GM23338 (cell line): ENCODE measurements at regions not wholly inside any gene's neighbourhood (a gene's known extent, or its start where the extent isn't known, plus 50 kb on each side); places are given as distances from the start of the nearest gene placed in this dataset.

Experiments
- CREB1 ChIP-seq: fragments of 250-450 bp; sonication (Bioruptor Pico); IDR thresholded peaks from 2 replicates; pipeline ENCODE4 v1.5.0; 2020; ENCODE audit warnings: low read depth, mild to moderate bottlenecking, moderate library complexity
- EZH2 ChIP-seq: fragments of 200-600 bp; sonication (generic); IDR thresholded peaks from one replicate; pipeline ENCODE4 v1.8.0; 2017; ENCODE audit warnings: antibody characterized with exemption, mild to moderate bottlenecking, low read depth; ENCODE audit not compliant: unreplicated experiment
- EZH2phosphoT487 ChIP-seq: fragments of 200-600 bp; sonication (generic); IDR thresholded peaks from one replicate; pipeline ENCODE4 v1.8.1; 2018; ENCODE audit warnings: antibody characterized with exemption; ENCODE audit not compliant: unreplicated experiment
- JUNB ChIP-seq: IDR thresholded peaks from one replicate; pipeline ENCODE4 v1.6.1; 2016; ENCODE audit warnings: antibody characterized with exemption; ENCODE audit not compliant: unreplicated experiment
- POLR2AphosphoS5 ChIP-seq: IDR thresholded peaks from 2 replicates; pipeline ENCODE4 v1.6.1; 2016; ENCODE audit warnings: antibody characterized with exemption, low read depth
- ZNF331 ChIP-seq: fragments of 250-450 bp; sonication (Bioruptor Pico); IDR thresholded peaks from 2 replicates; pipeline ENCODE4 v1.5.0; 2020; ENCODE audit warnings: low read depth, mild to moderate bottlenecking, moderate library complexity
- TF ChIP-seq, protein P1 (sequence below), 2 experiments: fragments of 200-600 bp in 1 of 2; sonication (generic) in 1 of 2; conservative IDR thresholded peaks; 2 replicates each; pipeline versions ENCODE4 v1.5.1 to v1.6.1; 2016 to 2017; ENCODE audit warnings: antibody characterized with exemption in 2 of 2, low read depth in 2 of 2, mild to moderate bottlenecking in 2 of 2, moderate library complexity in 1 of 2
- TF ChIP-seq, protein P2 (sequence below): IDR thresholded peaks from one replicate; pipeline ENCODE4 v1.6.1; 2018; ENCODE audit warnings: antibody characterized with exemption; ENCODE audit not compliant: unreplicated experiment

DNA sequence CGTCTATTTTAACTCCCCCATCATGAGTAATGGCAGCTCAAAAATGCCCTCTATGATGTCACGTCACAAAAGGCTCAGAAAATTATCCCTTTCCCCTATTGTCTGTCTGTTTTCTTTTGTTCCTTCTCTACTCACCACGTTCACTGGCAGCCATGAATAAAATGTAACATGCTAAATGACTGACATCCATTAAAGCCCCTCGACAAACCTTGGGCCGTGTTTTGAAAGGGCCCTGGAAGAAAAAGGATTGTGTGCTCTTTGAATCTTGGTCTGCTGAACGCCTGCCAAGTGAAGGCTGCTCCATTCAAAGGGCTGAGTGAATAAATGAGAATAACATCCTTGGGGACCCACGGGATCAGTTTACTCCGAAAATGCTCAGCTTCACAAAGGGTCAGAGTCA lies 118.7 kb downstream of the RPS12 start:
- TF ChIP-seq EZH2phosphoT487 (no peak), JUNB (no peak), POLR2AphosphoS5 (no peak), EZH2 (no peak), CREB1 (CRISPR knock-in tag) (no peak), ZNF331 (CRISPR knock-in tag) (no peak)
- TF ChIP-seq, protein P1, sequence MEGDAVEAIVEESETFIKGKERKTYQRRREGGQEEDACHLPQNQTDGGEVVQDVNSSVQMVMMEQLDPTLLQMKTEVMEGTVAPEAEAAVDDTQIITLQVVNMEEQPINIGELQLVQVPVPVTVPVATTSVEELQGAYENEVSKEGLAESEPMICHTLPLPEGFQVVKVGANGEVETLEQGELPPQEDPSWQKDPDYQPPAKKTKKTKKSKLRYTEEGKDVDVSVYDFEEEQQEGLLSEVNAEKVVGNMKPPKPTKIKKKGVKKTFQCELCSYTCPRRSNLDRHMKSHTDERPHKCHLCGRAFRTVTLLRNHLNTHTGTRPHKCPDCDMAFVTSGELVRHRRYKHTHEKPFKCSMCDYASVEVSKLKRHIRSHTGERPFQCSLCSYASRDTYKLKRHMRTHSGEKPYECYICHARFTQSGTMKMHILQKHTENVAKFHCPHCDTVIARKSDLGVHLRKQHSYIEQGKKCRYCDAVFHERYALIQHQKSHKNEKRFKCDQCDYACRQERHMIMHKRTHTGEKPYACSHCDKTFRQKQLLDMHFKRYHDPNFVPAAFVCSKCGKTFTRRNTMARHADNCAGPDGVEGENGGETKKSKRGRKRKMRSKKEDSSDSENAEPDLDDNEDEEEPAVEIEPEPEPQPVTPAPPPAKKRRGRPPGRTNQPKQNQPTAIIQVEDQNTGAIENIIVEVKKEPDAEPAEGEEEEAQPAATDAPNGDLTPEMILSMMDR (conservative IDR thresholded peaks at IDR 0.05; ENCODE audit: low read depth in 2 of 2): no peak
- TF ChIP-seq, protein P2, sequence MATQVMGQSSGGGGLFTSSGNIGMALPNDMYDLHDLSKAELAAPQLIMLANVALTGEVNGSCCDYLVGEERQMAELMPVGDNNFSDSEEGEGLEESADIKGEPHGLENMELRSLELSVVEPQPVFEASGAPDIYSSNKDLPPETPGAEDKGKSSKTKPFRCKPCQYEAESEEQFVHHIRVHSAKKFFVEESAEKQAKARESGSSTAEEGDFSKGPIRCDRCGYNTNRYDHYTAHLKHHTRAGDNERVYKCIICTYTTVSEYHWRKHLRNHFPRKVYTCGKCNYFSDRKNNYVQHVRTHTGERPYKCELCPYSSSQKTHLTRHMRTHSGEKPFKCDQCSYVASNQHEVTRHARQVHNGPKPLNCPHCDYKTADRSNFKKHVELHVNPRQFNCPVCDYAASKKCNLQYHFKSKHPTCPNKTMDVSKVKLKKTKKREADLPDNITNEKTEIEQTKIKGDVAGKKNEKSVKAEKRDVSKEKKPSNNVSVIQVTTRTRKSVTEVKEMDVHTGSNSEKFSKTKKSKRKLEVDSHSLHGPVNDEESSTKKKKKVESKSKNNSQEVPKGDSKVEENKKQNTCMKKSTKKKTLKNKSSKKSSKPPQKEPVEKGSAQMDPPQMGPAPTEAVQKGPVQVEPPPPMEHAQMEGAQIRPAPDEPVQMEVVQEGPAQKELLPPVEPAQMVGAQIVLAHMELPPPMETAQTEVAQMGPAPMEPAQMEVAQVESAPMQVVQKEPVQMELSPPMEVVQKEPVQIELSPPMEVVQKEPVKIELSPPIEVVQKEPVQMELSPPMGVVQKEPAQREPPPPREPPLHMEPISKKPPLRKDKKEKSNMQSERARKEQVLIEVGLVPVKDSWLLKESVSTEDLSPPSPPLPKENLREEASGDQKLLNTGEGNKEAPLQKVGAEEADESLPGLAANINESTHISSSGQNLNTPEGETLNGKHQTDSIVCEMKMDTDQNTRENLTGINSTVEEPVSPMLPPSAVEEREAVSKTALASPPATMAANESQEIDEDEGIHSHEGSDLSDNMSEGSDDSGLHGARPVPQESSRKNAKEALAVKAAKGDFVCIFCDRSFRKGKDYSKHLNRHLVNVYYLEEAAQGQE: no peak
